Inflammatory macrophage treated with lipopolysaccharide for 4 hours (primary cell): ENCODE measurements at regions not wholly inside any gene's neighbourhood (a gene's known extent, or its start where the extent isn't known, plus 50 kb on each side); places are given as distances from the start of the nearest gene placed in this dataset.
"Not testable (repeated sequence)": the region's sequence is repeated elsewhere in the genome, so short reads cannot be mapped to it uniquely, and the experiment has no call there.

Source experiments
- DNase-seq: peaks from one replicate; pipeline ENCODE4 v3.0.0-alpha.2; 2020

- no peak for DNase-seq
Measured at GRCh38 chr4:28444886-28445496, 1584.3 kb downstream of the STIM2 start.

GRCh38 chr4:28449085-28449484 lies 1588.4 kb downstream of the STIM2 start:
- DNase-seq: no peak

- DNase-seq: no peak
Measured at GRCh38 chr4:28451346-28451745, 1590.7 kb downstream of the STIM2 start.

GRCh38 chr4:28462766-28463700 lies 1602.4 kb downstream of the STIM2 start:
- DNase-seq: no peak

- DNase-seq: no peak
Measured at GRCh38 chr4:28464823-28465222, 1604.2 kb downstream of the STIM2 start.

- DNase-seq: not testable (repeated sequence)
Measured at GRCh38 chr4:28466886-28467285, 1606.2 kb downstream of the STIM2 start.

- DNase-seq: no peak
Measured at GRCh38 chr4:28469387-28469786, 1608.7 kb downstream of the STIM2 start.

GRCh38 chr4:28469886-28470285 lies 1609.2 kb downstream of the STIM2 start:
- no peak for DNase-seq

- DNase-seq: no peak
Measured at GRCh38 chr4:28475381-28475780, 1614.7 kb downstream of the STIM2 start.

GRCh38 chr4:28479666-28480065 lies 1619.0 kb downstream of the STIM2 start:
- DNase-seq: no peak

GRCh38 chr4:28481565-28481964 lies 1620.9 kb downstream of the STIM2 start:
- no peak for DNase-seq

- no peak for DNase-seq
Measured at GRCh38 chr4:28482580-28483270, 1622.1 kb downstream of the STIM2 start.

GRCh38 chr4:28488021-28488420 lies 1627.4 kb downstream of the STIM2 start:
- no peak for DNase-seq

- DNase-seq: no peak
Measured at GRCh38 chr4:28490669-28491068, 1630.0 kb downstream of the STIM2 start.

- DNase-seq: no peak
Measured at GRCh38 chr4:28505064-28505463, 1644.4 kb downstream of the STIM2 start.

GRCh38 chr4:28508636-28509035 lies 1648.0 kb downstream of the STIM2 start:
- DNase-seq: no peak

GRCh38 chr4:28514766-28515165 lies 1654.1 kb downstream of the STIM2 start:
- not testable (repeated sequence) for DNase-seq

GRCh38 chr4:28518561-28519165 lies 1658.0 kb downstream of the STIM2 start:
- DNase-seq: no peak

- no peak for DNase-seq
Measured at GRCh38 chr4:28523681-28524190, 1663.1 kb downstream of the STIM2 start.

GRCh38 chr4:28536124-28536523 lies 1675.5 kb downstream of the STIM2 start:
- no peak for DNase-seq

GRCh38 chr4:28545986-28546385 lies 1685.3 kb downstream of the STIM2 start:
- DNase-seq: no peak

GRCh38 chr4:28548136-28548535 lies 1687.5 kb downstream of the STIM2 start:
- no peak for DNase-seq

GRCh38 chr4:28548594-28548993 lies 1688.0 kb downstream of the STIM2 start:
- DNase-seq: no peak
